CD14-positive monocyte (primary cell): ENCODE measurements at regions not wholly inside any gene's neighbourhood (a gene's known extent, or its start where the extent isn't known, plus 50 kb on each side); places are given as distances from the start of the nearest gene placed in this dataset.
"Not testable (repeated sequence)": the region's sequence is repeated elsewhere in the genome, so short reads cannot be mapped to it uniquely, and the experiment has no call there.

ENCODE experiments used
- DNase-seq, 3 donors: peaks; one replicate each; pipeline ENCODE4 v3.0.0-alpha.2; 2011 to 2022
- H2AFZ ChIP-seq: 2 replicates; pipeline ENCODE4 v1.6.0; 2012; ENCODE audit warnings: mild to moderate bottlenecking, low read depth, low read length, inconsistent platforms; ENCODE audit not compliant: insufficient read depth, poor library complexity, severe bottlenecking
- H3K27ac ChIP-seq, 2 donors: 1 replicate in 1 of 2; 2 replicates in 1 of 2; pipeline ENCODE4 v1.5.1; 2012 to 2013; ENCODE audit warnings: low read length in 2 of 2, control low read depth in 1 of 2, inconsistent platforms in 1 of 2, low read depth in 1 of 2, mild to moderate bottlenecking in 1 of 2
- H3K27me3 ChIP-seq, 2 donors: one replicate each; pipeline versions ENCODE4 v1.6.0 to v1.6.1; 2011 to 2013; ENCODE audit warnings: low read length in 2 of 2; ENCODE audit not compliant: control insufficient read depth in 2 of 2, insufficient read depth in 2 of 2
- H3K36me3 ChIP-seq, 2 donors: replicated peaks in 1 of 2; 1 replicate in 1 of 2; 2 replicates in 1 of 2; pipeline versions ENCODE4 v1.5.1 to v1.6.1; 2012 to 2013; ENCODE audit warnings: low read length in 2 of 2, control low read depth in 1 of 2, inconsistent platforms in 1 of 2, mild to moderate bottlenecking in 1 of 2; ENCODE audit not compliant: insufficient read depth in 2 of 2, control insufficient read depth in 1 of 2
- H3K4me1 ChIP-seq, 2 donors: 1 replicate in 1 of 2; 2 replicates in 1 of 2; pipeline versions ENCODE4 v1.5.1 to v1.6.1; 2012 to 2013; ENCODE audit warnings: low read length in 2 of 2, control low read depth in 1 of 2, inconsistent platforms in 1 of 2, mild to moderate bottlenecking in 1 of 2, moderate library complexity in 1 of 2; ENCODE audit not compliant: insufficient read depth in 2 of 2, control insufficient read depth in 1 of 2
- H3K4me2 ChIP-seq: replicated peaks from 2 replicates; pipeline ENCODE3; 2012; ENCODE audit warnings: low read length, moderate library complexity, mild to moderate bottlenecking; ENCODE audit not compliant: poor library complexity, severe bottlenecking; ENCODE audit errors: extremely low read depth
- H3K4me3 ChIP-seq, 3 experiments: fragments of 200-600 bp in 1 of 3; sonication (generic) in 1 of 3; replicated peaks in 1 of 3; 1 replicate in 2 of 3; 2 replicates in 1 of 3; pipeline ENCODE4 v1.5.1; 2011 to 2013; ENCODE audit warnings: low read length in 3 of 3, mild to moderate bottlenecking in 3 of 3, control low read depth in 2 of 3, low read depth in 2 of 3, inconsistent platforms in 1 of 3, moderate library complexity in 1 of 3
- H3K79me2 ChIP-seq: 2 replicates; pipeline ENCODE4 v1.6.0; 2012; ENCODE audit warnings: mild to moderate bottlenecking, control low read depth, inconsistent platforms, low read length, moderate library complexity; ENCODE audit not compliant: insufficient read depth
- H3K9ac ChIP-seq: 2 replicates; pipeline ENCODE4 v1.6.0; 2017; ENCODE audit warnings: low read length, mild to moderate bottlenecking; ENCODE audit not compliant: insufficient read depth, poor library complexity, severe bottlenecking
- H3K9me3 ChIP-seq, 2 donors: replicated peaks in 1 of 2; 1 replicate in 1 of 2; 2 replicates in 1 of 2; pipeline versions ENCODE4 v1.5.1 to v1.6.1; 2012 to 2013; ENCODE audit warnings: low read length in 2 of 2, control low read depth in 1 of 2; ENCODE audit not compliant: control insufficient read depth in 1 of 2, insufficient read depth in 1 of 2
- H4K20me1 ChIP-seq: 2 replicates; pipeline ENCODE4 v1.6.0; 2012; ENCODE audit warnings: mild to moderate bottlenecking, low read length, control low read depth, moderate library complexity; ENCODE audit not compliant: insufficient read depth
- H3K27ac Mint-ChIP-seq, 7 donors: one replicate each; pipeline ENCODE4 v1.8.0; 2020; ENCODE audit warnings: mild to moderate bottlenecking in 7 of 7, mixed read lengths in 7 of 7, moderate library complexity in 6 of 7, inconsistent platforms in 2 of 7
- H3K27me3 Mint-ChIP-seq, 3 donors: one replicate each; pipeline ENCODE4 v1.8.0; 2021 to 2022; ENCODE audit warnings: low read depth in 3 of 3, mild to moderate bottlenecking in 3 of 3, mixed read lengths in 3 of 3, moderate library complexity in 3 of 3, inconsistent platforms in 1 of 3
- H3K36me3 Mint-ChIP-seq, 2 donors: one replicate each; pipeline ENCODE4 v1.8.0; 2020; ENCODE audit warnings: mixed read lengths in 2 of 2, inconsistent platforms in 1 of 2, mild to moderate bottlenecking in 1 of 2
- H3K4me1 Mint-ChIP-seq: one replicate; pipeline ENCODE4 v1.8.0; 2020; ENCODE audit warnings: mild to moderate bottlenecking, mixed read lengths
- H3K4me3 Mint-ChIP-seq, 2 donors: one replicate each; pipeline ENCODE4 v1.8.0; 2020; ENCODE audit warnings: mild to moderate bottlenecking in 2 of 2, mixed read lengths in 2 of 2, moderate library complexity in 1 of 2
- H3K9me3 Mint-ChIP-seq, 7 donors: one replicate each; pipeline ENCODE4 v1.8.0; 2020 to 2022; ENCODE audit warnings: mixed read lengths in 7 of 7, mild to moderate bottlenecking in 6 of 7, moderate library complexity in 6 of 7, inconsistent platforms in 2 of 7
- WGBS: methylation state at CpG from one replicate; pipeline ENCODE4 v1.1.5; 2013; ENCODE audit warnings: missing lambda C conversion rate; ENCODE audit not compliant: insufficient coverage; 5-methylcytosine and 5-hydroxymethylcytosine counted together
- intact Hi-C, 2 donors: fragments of 100-400 bp; cut with micrococcal nuclease; formaldehyde crosslinking; loops; one replicate each; pipeline versions ENCODE4 v1.15.0 to v1.15.1; 2023
- TF ChIP-seq, protein P1 (sequence below): fragments of 200-600 bp; IDR thresholded peaks from one replicate; pipeline ENCODE4 v1.8.0; 2022; ENCODE audit warnings: antibody characterized with exemption, mild to moderate bottlenecking

DNA sequence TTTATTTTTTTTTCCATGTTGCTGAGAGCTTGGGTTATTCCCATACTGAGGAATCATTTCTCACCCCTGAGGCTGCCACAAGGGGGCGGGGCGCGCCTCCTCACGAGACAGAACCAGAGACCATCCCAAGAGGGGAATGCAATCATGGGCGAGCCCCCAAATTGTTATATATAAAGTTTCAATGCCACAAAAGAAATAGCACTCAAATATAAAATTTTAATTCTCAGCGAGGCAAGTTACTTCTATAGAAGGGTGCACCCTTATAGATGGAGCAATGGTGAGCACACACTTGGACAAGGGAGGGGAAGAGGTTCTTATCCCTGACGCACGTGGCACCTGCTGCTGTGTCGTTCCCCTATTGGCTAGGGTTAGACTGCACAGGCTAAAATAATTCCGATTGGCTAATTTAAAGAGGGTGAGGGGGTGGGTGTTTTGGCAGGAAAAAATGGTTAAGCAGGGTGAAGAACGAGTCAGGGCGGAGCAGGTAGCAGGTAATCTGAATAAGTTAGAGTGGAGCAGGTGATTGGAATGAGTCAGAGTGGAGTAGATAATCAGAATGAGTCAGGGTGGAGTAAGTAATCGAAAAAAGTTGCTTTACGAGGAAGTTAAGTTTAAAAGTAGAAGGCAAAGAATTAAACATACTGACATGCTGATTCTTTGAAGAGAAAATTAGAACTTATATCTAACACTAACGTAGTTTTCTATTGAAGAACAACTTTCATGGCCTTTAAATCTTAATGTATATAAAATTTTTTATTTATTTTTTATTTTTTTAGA, 177.5 kb downstream of the MTCL1 start:
- no peaks in the 10 kb centered on the region for H3K36me3 ChIP-seq
- H3K27ac ChIP-seq: no peak overlapping the region
- H2AFZ ChIP-seq: no peak overlapping the region
- intact Hi-C loops: no loop called here
- H3K4me3 ChIP-seq: no peak overlapping the region
- H3K79me2 ChIP-seq: no peaks in the 10 kb centered on the region
- DNase-seq: no peak
- Mint-ChIP-seq H3K4me3 (no peak overlapping the region), H3K27me3 (peaks cover 0 to 11% (median 7%) of the 10 kb centered on the region in 3 donors), H3K4me1 (no peaks in the 10 kb centered on the region), H3K36me3 (no peaks in the 10 kb centered on the region), H3K9me3 (peaks cover 17 to 41% (median 21%) of the 10 kb centered on the region in 7 donors), H3K27ac (no peak overlapping the region)
- peaks cover 10 to 14% of the 10 kb centered on the region in 2 donors for H3K9me3 ChIP-seq
- TF ChIP-seq, protein P1, sequence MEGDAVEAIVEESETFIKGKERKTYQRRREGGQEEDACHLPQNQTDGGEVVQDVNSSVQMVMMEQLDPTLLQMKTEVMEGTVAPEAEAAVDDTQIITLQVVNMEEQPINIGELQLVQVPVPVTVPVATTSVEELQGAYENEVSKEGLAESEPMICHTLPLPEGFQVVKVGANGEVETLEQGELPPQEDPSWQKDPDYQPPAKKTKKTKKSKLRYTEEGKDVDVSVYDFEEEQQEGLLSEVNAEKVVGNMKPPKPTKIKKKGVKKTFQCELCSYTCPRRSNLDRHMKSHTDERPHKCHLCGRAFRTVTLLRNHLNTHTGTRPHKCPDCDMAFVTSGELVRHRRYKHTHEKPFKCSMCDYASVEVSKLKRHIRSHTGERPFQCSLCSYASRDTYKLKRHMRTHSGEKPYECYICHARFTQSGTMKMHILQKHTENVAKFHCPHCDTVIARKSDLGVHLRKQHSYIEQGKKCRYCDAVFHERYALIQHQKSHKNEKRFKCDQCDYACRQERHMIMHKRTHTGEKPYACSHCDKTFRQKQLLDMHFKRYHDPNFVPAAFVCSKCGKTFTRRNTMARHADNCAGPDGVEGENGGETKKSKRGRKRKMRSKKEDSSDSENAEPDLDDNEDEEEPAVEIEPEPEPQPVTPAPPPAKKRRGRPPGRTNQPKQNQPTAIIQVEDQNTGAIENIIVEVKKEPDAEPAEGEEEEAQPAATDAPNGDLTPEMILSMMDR: no peak
- H3K27me3 ChIP-seq: no peaks in the 10 kb centered on the region
- 83% methylated on average over 8 of the region's 15 CpGs for WGBS
- H3K9ac ChIP-seq: no peak overlapping the region
- no peaks in the 10 kb centered on the region for H3K4me1 ChIP-seq
- H3K4me2 ChIP-seq: no peak overlapping the region
- no peaks in the 10 kb centered on the region for H4K20me1 ChIP-seq

DNA sequence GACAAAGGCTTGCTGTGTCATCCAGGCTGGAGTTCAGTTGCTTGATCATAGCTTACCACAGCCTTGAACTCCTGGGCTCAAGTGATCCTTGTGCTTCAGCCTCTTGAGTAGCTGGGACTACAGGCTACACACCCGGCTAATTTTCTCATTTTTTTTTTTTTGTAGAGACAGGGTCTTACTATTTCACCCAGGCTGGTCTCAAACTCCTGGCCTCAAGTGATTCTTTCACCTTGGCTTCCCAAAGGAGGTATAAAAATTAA, 178.0 kb downstream of the MTCL1 start:
- no peaks in the 10 kb centered on the region for H3K36me3 ChIP-seq
- Mint-ChIP-seq H3K4me1 (no peaks in the 10 kb centered on the region), H3K4me3 (no peak overlapping the region), H3K27ac (no peak overlapping the region), H3K36me3 (no peaks in the 10 kb centered on the region), H3K27me3 (peaks cover 0 to 11% (median 7%) of the 10 kb centered on the region in 3 donors), H3K9me3 (peaks cover 18 to 43% (median 21%) of the 10 kb centered on the region in 7 donors)
- no peak overlapping the region for H2AFZ ChIP-seq
- H3K4me2 ChIP-seq: no peak overlapping the region
- no peaks in the 10 kb centered on the region for H3K4me1 ChIP-seq
- intact Hi-C loops: no loop called here
- H3K79me2 ChIP-seq: no peaks in the 10 kb centered on the region
- no CpG with 5 or more reads among the region's 1 CpG for WGBS
- TF ChIP-seq, protein P1: no peak
- H3K9ac ChIP-seq: no peak overlapping the region
- H4K20me1 ChIP-seq: no peaks in the 10 kb centered on the region
- H3K4me3 ChIP-seq: no peak overlapping the region
- no peak for DNase-seq
- H3K27me3 ChIP-seq: no peaks in the 10 kb centered on the region
- H3K9me3 ChIP-seq: peaks cover 10 to 14% of the 10 kb centered on the region in 2 donors
- no peak overlapping the region for H3K27ac ChIP-seq

DNA sequence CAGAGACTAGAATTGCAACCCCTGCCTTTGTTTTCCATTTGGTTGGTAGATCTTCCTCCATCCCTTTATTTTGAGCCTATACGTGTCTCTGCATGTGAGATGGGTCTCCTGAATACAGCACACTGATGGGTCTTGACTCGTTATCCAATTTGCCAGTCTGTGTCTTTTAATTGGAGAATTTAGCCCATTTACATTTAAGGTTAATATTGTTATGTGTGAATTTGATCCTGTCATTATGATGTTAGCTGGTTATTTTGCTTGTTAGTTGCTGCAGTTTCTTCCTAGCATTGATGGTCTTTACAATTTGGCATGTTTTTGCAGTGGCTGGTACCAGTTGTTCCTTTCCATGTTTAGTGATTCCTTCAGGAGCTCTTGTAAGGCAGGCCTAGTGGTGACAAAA, 182.5 kb downstream of the MTCL1 start:
- H3K4me3 Mint-ChIP-seq, H4K20me1 ChIP-seq, H3K27ac Mint-ChIP-seq, H2AFZ ChIP-seq, H3K27me3 Mint-ChIP-seq, H3K4me2 ChIP-seq, DNase-seq, H3K4me1 Mint-ChIP-seq, H3K36me3 Mint-ChIP-seq, H3K27me3 ChIP-seq, H3K4me3 ChIP-seq, H3K79me2 ChIP-seq, H3K9me3 ChIP-seq, H3K9ac ChIP-seq, H3K27ac ChIP-seq, H3K36me3 ChIP-seq, intact Hi-C loops, H3K4me1 ChIP-seq: not testable (repeated sequence)
- WGBS: no CpG with 5 or more reads among the region's 2 CpGs
- peaks cover 11 to 29% (median 19%) of the 10 kb centered on the region in 7 donors for H3K9me3 Mint-ChIP-seq
